Left cardiac atrium (tissue), 4 donors: ENCODE measurements at regions not wholly inside any gene's neighbourhood (a gene's known extent, or its start where the extent isn't known, plus 50 kb on each side); places are given as distances from the start of the nearest gene placed in this dataset.
"Not testable (repeated sequence)": the region's sequence is repeated elsewhere in the genome, so short reads cannot be mapped to it uniquely, and the experiment has no call there.

Experiments
- ATAC-seq, 2 donors: fragments of 200-7000 bp; cut with Tn5 transposase; one replicate each; pipeline ENCODE4 v1.9.1; 2020; ENCODE audit warnings: mild to moderate bottlenecking in 2 of 2, moderate library complexity in 2 of 2
- DNase-seq: peaks from one replicate; pipeline ENCODE4 v3.0.0-alpha.2; 2020
- intact Hi-C, 2 donors: fragments of 100-400 bp; cut with DNase I; formaldehyde crosslinking; loops; one replicate each; pipeline versions ENCODE4 v1.14.1 to v1.15.1; 2022 to 2023
- donor health status: DM: no; HTN: yes; CAD: no.
- donor health status: DM: no; HTN: yes; CAD: no; lungs with severe emphysema.
- donor health status: DM: yes; HTN: yes; CAD: no.
- donor health status: Dilated cardiomyopathy.

DNA sequence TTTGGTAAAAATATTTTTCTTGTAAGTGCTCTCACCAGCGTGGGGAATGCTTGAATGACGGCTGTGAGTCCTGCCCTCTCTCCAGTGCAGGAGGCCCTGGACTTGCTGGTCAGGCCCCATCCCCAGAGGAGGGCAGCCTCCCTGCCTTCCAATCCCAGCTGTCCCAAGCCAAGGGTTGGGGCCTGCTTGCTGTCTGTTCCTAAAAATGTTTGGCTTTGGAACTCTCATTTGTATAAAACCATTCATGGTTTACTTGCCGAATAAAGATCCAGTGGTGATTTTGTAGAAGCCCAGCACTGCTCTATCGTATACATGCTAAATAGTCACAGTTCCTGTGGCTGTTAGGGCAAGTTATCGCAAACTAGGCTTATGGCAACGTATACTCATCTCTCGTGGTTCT, 121.7 kb downstream of the GLRX3 start:
- ATAC-seq (no peak), DNase-seq (no peak)
- intact Hi-C loops, result no loop called here

GRCh38 chr10:130259380-130259779, 123.2 kb downstream of the GLRX3 start:
- DNase-seq, result no peak
- ATAC-seq, result no peak
- intact Hi-C loops, result no loop called here

DNA sequence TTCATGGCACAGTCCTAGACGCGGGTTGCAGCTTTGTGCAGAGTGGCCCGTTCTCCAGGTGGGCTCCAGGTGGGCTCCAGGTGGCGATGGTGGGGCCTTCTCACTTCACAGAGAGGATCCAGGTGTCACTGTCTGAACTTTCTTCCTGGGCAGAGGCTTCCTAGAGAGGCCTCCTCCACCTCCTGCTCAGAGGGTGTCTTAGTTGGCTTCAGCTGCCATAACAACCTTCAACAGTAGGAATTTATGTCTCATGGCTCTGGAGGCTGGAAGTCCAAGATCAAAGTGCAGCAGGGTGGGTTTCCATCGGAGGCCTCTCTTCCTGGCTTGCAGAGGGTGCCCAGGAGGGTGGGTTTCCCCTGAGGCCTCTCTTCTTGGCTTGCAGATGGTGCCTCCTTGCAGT, 125.1 kb downstream of the GLRX3 start:
- intact Hi-C loops, result no loop called here
- ATAC-seq (no peak), DNase-seq (no peak)

GRCh38 chr10:130261766-130262165, 125.6 kb downstream of the GLRX3 start:
- intact Hi-C loops, result no loop called here
- no peak for DNase-seq
- no peak for ATAC-seq

- DNase-seq, result no peak
- intact Hi-C loops, result no loop called here
- ATAC-seq, result no peak
These were observed 127.1 kb downstream of the GLRX3 start for GRCh38 chr10:130263289-130263688.

DNA sequence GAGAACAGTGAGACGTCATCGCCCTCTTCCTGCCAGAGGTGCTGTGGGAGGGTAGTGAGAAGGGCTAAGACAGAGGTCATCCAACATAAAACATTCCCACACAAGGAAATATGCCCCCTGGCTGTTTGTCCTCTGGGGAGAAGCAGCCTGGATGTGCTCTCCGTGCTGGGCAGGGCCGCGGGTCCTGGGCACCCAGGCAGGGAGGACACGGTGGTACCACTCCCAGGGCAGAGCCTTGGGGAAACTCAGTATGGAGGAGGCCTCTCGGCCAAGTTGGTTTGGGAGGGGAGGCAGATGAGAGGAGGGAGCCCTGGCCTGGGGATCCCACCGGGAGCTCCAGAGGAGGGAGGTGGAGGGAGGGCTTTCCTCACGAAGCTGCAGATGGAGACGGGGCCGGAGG, 129.4 kb downstream of the GLRX3 start:
- no peak for ATAC-seq
- intact Hi-C loops, result no loop called here

DNA sequence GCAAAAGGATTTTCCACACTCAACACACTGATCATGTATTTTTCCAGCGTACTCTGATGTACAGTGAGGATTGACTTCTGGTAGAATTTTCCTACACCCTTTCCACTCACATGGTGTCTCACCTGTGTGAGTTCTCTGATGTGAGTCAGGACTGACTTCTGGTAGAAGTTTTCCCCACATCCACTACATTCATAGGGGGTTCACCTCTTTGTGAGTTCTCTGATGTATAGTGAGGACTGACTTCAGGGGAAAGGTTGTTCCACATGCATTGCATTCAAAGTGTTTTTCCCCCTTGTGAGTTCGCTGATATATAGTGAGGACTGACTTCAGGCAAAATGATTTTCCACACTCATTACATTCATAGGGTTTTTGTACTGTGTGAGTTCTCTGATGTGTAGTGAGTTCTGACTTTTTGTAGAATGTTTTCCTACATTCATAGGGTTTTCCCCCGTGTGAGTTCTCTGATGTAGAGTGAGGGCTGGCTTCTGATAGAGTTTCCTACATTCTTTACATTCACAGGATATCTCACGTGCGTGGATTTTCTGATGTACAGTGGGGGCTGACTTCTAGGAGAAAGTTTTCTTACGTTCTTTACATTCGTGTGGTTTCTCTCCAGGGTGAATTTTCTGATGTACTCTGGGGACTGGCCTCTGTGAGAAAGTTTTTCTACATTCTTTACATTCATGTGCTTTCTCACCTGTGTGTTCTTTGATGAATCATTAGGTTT, 146.5 kb downstream of the GLRX3 start:
- intact Hi-C loops, result no loop called here
- DNase-seq (no peak), ATAC-seq (no peak)

More for the DNA sequence above, 129.4 kb downstream of the GLRX3 start:
- no peak for DNase-seq

GRCh38 chr10:130283219-130283545, 147.0 kb downstream of the GLRX3 start:
- intact Hi-C loops, result no loop called here
- DNase-seq (no peak), ATAC-seq (no peak)

DNA sequence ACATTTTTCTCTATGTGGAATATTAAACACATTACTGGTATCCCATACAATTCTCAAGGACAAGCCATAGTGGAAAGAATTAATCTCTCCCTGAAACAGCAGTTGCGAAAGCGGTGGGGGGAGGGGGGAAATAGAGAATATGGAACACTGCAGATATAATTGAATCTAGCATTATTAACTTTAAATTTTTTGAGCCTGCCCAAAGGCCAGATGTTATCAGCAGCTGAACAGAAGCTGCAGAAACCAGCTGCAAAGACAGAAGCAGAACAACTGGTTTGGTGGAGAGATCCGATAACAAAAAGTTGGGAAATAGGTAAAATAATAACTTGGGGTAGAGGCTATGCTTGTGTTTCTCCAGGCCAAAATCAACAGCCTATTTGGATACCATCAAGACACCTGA, 159.6 kb downstream of the GLRX3 start:
- ATAC-seq, DNase-seq, intact Hi-C loops: not testable (repeated sequence)

DNA sequence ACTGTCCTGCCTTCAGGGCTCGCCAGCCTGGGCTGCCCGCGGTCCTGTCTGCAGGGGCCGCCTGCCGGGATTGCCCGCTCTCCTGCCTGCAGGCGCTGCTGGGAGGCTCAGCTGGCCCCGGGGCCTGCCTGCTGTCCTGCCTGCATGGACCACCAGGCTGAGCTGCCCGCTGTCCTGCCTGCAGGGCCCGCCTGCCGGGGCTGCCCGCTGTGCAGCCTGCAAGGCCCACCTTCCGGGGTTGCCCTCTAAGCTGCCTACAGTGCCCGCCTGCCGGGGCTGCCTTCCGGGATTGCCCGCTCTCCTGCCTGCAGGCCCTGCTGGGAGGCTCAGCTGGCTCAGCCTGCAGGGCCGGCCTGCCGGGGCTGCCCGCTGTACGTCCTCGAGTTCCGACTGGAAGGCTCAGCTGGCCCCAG, 164.4 kb downstream of the GLRX3 start:
- intact Hi-C loops, result no loop called here
- DNase-seq (no peak), ATAC-seq (peak; percentile 71 to 77)

DNA sequence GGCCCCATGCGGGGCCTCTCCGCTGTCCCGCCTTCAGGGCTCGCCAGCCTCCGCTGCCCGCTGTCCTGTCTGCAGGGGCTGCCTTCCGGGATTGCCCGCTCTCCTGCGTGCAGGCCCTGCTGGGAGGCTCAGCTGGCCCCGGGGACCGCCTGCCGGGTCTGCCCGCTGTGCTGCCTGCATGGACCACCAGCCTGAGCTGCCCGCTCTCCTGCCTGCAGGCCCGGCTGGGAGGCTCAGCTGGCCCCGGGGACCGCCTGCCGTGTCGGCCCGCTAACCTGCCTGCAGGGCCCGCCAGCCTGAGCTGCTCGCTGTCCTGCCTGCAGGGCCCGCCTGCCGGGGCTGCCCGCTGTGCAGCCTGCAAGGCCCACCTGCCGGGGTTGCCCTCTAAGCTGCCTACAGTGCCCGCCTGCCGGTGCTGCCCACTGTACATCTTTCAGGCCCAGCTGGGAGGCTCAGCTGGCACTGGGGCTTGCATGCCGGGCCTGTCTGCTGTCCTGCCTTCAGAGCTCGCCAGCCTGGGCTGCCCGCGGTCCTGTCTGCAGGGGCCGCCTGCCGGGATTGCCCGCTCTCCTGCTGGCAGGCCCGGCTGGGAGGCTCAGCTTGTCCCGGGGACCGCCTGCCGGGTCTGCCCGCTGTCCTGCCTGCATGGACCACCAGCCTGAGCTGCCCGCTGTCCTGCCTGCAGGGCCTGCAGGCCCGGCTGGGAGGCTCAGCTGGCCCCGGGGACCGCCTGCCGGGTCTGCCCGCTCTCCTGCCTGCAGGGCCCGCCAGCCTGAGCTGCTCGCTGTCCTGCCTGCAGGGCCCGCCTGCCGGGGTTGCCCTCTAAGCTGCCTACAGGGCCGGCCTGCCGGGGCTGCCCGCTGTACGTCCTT, 165.1 kb downstream of the GLRX3 start:
- DNase-seq, result no peak
- peak; percentile 89 to 95 for ATAC-seq
- intact Hi-C loops, result no loop called here

DNA sequence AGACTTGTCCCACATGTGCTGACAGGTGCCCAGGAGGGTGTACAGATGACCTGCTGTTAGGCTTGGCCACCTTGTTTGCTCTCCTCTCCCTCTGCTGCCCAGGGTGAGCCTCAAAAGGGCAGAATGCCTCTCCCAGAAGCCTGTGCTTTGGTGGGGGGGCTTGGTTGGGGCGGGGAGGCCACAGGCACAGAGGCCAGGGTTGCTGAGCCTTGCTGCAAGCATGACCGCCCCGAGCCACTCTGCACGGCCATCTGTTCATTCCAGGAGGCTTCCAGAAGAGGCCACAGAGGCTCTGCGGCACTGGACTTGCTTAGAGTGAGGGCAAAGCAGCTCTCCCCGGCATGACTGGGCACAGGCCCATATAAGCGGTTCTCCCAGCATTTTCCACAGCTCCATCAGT, 190.8 kb downstream of the GLRX3 start:
- intact Hi-C loops, result no loop called here
- DNase-seq (no peak), ATAC-seq (no peak)

GRCh38 chr10:130329792-130330191, 193.6 kb downstream of the GLRX3 start:
- DNase-seq, result no peak
- no peak for ATAC-seq
- intact Hi-C loops, result no loop called here

DNA sequence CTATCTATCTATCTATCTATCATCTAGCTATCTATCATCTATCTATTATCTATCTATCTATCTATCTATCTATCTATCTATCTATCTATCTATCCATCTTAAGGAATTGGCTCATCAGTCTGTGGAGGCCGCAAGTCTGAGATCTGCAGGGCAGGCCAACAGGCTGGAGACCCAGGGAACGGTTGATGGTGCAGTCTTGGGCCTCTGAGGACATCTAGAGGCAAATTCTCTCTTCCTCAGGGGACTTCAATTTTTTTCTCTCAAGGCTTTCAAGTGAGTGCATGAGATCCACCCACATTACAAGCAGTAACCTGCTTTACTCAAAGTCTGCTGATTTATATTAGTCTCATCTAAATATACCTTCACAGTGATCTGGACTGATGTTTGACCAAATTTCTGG, 197.0 kb downstream of the GLRX3 start:
- intact Hi-C loops, result no loop called here
- no peak for ATAC-seq
- DNase-seq, result no peak

- no peak for ATAC-seq
- no peak for DNase-seq
These were observed 199.1 kb downstream of the GLRX3 start for GRCh38 chr10:130335336-130335735.

GRCh38 chr10:130336617-130337304, 200.6 kb downstream of the GLRX3 start:
- intact Hi-C loops, result no loop called here
- DNase-seq (no peak), ATAC-seq (no peak)

More at GRCh38 chr10:130335336-130335735, 199.1 kb downstream of the GLRX3 start:
- intact Hi-C loops, result no loop called here

DNA sequence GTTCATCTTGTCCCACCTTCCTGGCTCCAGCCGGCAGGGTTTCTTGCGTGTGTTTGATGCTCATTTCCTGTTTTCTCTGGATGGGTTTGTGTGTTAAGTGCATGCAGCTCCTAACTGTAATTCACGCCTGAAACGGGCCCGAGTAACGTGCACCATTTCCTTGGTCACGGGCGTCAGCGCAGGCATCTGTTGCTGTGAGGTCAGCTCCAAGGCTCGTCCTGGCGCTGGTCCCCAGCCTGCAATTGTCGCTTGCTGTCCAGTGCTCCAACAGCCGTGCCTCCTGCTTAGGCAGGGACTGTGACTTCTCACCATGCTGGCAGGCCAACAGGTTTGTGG, 201.1 kb downstream of the GLRX3 start:
- DNase-seq (no peak), ATAC-seq (no peak)
- intact Hi-C loops, result no loop called here

GRCh38 chr10:130337696-130338635, 201.8 kb downstream of the GLRX3 start:
- intact Hi-C loops, result no loop called here
- ATAC-seq (no peak), DNase-seq (no peak)

- DNase-seq (no peak), ATAC-seq (no peak)
- intact Hi-C loops, result no loop called here
These were observed 202.4 kb downstream of the GLRX3 start for GRCh38 chr10:130338636-130339024.
